G401.6 (cell line): ENCODE measurements at regions not wholly inside any gene's neighbourhood (a gene's known extent, or its start where the extent isn't known, plus 50 kb on each side); places are given as distances from the start of the nearest gene placed in this dataset.

Source experiments
- FAIRE-seq: peaks from 2 replicates; lab custom pipeline; 2012; peaks lifted over from hg19 to GRCh38; lab: Jason Lieb, UNC

GRCh38 chr2:175463169-175463568, 281.7 kb upstream of the ATP5MC3 start:
- no peak for FAIRE-seq

DNA sequence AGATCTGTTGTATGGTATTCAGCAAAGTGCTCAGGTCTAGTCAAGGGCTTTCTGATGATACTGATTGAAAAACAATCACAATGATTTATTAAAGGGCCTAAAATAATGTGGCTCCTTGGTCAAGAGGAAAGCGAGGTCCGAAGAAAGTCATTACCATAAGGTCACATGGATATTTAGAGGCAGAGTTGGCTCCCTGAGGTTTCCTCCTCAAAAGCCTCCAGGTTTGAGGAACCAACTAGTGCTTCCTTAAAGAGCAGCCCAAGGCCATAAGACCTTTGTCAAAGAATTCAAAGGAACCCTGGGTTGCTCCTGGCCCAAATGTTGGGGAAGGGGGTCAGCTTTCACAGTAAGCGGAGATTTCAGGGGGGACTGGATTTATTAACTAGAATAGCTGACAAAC, 280.7 kb upstream of the ATP5MC3 start:
- no peak for FAIRE-seq

DNA sequence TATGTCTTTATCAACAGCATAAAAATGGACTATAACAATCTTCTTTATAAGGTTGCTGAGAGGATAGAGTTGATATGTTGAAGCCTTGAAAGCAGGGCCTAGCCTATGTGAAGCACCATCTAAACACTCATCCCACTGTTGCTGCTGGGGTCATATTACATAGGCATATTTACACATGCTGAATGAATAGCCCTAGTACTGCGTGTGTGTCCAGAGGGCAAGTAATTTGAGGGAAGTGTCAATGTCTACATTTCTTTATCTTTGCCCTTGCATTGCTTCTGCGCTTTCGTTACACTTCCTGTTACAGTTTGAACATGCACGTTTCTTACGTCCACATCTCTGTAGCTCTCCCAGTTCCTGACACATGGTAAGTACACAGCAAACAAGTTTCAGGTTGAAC, 280.3 kb upstream of the ATP5MC3 start:
- no peak for FAIRE-seq

DNA sequence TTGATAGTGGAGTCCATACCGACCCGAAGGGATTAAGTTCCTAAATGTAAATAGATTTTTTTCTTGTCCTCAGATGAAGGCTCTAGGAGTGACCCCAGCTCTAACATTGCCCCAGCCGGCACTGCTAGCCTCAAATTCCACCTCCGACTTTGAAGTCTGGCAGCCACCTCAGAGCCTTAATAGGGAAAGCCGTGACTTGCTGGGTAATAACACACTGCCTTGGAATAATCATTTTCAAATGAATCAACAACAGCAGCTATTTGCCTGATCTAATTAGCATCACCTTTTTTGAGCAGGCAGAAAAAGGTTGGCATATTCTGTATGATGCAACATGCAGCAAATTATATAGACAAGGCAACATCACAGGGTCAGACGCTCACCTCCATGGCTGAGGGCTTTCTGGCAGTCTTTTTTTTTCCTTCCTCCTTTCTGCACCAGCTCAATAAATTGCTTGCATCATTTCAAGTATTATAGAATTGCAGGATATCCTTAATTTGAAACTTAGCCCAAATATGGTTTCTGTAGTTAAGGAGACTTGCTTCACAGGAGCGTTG, 276.5 kb upstream of the ATP5MC3 start:
- FAIRE-seq: no peak

DNA sequence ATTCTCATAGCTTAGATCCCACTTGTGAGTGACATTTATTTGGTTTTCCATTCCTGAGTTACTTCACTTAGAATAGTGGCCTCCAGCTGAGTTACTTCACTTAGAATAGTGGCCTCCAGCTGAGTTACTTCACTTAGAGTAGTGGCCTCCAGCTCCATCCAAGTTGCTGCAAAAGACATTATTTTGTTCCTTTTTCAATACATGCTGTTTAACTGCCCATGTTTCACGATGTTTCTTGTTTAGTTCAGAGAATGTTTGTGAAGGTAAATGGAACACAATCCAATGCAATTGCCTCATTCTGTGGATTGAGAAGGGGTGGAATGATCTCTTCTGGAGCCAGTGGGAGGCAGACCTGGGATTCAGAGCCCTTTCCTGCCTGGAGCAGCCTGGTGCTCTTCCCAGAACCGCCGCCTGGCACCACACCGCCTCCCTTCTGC, 273.5 kb upstream of the ATP5MC3 start:
- no peak for FAIRE-seq

- FAIRE-seq: no peak
Measured at GRCh38 chr2:175450029-175450760, 268.7 kb upstream of the ATP5MC3 start.

- FAIRE-seq: no peak
Measured at GRCh38 chr2:175449616-175450015, 268.1 kb upstream of the ATP5MC3 start.

GRCh38 chr2:175446201-175446600, 264.7 kb upstream of the ATP5MC3 start:
- no peak for FAIRE-seq

DNA sequence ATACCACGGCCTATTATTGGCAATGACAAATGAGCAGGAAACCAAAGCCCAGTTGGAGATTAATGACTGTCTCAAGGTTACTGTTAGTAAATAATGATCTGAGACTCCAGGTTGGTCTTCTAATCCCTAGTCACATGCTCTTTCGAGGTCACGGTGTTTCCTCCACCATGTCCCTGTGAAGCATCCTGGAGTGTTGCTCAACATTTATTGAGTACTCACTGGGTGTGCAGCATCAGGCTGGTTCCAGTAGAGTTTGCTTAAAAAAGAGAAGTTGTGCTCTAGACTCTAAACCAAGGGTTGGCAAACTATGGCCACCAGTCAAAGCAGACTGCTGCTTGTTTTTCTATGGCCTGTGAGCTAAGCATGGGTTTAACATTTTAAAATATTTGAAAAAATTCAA, 263.8 kb upstream of the ATP5MC3 start:
- no peak for FAIRE-seq

- FAIRE-seq: no peak
Measured at GRCh38 chr2:175442441-175442840, 260.9 kb upstream of the ATP5MC3 start.

DNA sequence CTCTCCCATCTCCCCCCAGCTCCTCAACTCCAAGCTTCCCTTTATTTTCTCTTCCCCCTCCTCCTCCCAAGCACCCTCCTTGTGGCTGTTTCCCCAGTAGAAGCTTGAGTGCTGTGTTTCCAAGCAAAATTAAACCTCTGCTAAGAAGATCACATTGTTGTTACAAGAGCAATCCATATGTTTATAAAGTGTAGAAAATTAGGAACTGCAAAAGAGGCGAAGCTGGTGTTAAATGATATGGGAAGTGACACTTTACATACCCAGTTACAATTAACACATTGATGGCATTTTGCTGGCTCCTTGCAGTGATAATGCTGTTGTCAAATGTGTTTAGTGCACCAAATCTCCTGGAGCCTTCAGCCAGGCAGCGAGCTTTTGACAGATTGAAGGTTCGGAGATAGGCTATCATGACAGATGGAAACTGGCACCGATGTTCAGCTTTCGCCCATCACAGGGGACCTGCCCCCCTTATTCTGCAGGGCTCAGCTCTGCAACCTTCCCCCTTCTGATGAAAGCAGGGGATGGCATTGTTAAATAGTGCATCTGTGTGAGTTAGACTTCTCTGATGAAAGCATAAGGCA, 259.8 kb upstream of the ATP5MC3 start:
- no peak for FAIRE-seq

GRCh38 chr2:175439416-175439815, 257.9 kb upstream of the ATP5MC3 start:
- no peak for FAIRE-seq

GRCh38 chr2:175437167-175437566, 255.7 kb upstream of the ATP5MC3 start:
- no peak for FAIRE-seq

GRCh38 chr2:175436076-175436475, 254.6 kb upstream of the ATP5MC3 start:
- FAIRE-seq: no peak

DNA sequence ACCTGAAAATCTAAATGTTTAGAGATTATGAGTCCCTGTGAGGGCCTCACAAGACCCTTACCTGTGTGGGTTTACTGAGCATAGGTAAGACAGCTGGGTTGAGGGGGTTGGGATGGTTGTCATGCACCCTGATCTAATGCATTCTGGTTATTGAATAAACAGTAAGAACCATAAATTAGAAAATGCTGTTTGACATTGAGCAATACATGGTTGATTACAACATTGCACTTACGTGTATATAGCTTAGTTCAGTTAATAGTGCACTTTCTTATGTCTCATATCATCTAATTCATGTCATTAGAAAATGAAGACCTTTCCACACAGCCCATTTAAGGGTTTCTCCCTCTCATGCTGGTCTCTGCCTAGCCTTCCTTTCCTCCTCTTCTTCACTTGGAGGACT, 253.5 kb upstream of the ATP5MC3 start:
- FAIRE-seq: no peak

DNA sequence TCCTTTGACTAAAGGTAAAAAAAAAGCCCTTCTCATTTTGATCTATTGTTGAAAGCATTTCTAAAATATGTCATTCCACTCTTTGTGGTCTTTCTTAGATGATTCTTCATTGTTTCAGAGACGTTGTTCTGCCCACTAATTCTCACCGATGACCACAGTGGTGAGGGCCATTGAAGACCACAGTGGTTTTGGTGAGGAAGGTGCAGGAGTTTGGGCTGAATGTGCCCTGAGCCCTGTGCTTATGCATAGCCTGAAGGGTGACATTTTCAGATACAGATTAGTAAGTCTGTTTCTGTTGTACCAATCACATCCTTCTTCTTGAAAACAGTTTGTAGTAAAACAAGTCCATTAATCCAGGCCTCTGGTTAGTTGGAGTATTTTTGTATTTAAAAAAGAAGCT, 251.3 kb upstream of the ATP5MC3 start:
- FAIRE-seq: no peak

DNA sequence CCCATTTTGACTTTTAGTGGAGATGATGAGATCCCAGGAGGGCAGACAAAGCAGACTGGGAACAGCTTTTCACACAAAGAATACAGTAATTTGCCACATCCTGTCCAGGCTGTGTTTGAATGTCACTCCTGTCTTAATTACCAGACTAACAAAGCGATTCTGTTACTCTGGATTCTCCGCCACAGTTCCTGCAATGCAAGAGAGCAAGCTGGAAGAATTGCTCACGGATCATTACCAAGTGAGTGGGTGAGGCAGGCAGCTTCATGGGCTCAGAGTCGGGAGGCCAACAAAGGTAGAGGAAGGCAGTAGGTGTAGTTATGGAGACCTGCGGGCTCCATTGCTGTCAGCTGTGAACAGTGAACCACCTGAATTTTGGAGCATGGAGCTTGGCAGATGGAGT, 250.5 kb upstream of the ATP5MC3 start:
- FAIRE-seq: no peak

- FAIRE-seq: no peak
Measured at GRCh38 chr2:175431101-175431946, 249.8 kb upstream of the ATP5MC3 start.

DNA sequence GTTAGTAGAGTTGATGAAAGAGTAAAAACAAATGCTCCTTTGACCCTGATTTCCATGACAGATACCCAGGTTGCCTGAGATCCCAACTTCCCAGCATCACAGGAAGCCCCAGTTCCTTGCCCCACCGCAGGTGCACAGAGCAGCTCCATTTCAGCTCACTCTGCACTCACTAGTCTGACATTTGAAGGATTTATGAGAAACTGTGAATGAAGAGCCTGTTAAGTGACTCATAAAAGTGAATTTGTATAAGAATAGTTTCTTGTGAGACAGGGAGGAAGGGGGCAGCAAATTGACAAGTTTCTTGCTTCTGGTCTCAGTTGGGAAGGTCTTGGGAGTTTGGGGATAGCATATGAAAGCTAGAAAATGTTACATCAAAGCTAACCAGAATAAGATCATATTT, 248.7 kb upstream of the ATP5MC3 start:
- FAIRE-seq: no peak

DNA sequence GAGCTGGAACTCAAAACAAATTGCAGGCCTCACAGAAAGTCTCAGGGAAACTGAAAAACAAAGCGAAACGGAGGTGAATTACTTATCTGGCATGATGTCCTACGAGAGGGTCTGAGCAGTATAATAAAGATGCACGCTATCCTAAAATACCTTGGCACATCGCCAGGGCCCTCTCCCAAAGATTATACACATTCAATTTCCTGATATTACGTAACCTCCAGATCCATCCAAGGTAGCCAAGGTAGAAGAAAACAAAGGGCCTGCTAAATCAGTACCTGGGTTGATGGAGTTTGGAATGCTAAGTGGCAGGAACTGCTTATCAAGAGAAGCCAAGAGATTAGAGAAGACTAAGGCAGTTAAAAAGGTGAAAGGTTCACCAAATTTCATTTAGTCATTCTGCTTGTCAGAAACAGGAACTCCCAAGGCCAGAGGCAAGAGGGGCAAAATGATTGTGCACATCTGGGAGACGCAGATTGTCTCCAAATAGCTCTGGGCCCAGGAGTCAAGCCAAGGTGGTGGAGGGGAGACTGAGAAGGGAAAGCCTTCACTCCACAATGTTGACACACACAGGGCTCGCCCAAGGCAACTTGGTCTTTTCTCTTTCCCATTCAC, 236.8 kb upstream of the ATP5MC3 start:
- FAIRE-seq: no peak

- FAIRE-seq: no peak
Measured at GRCh38 chr2:175414882-175415487, 233.5 kb upstream of the ATP5MC3 start.
